Left ventricle myocardium inferior (tissue), 1 donor: ENCODE measurements at regions not wholly inside any gene's neighbourhood (a gene's known extent, or its start where the extent isn't known, plus 50 kb on each side); places are given as distances from the start of the nearest gene placed in this dataset.

Experiments
- DNase-seq: peaks from one replicate; pipeline ENCODE4 v3.0.0-alpha.2; 2020
- H3K27ac ChIP-seq: fragments of 200-600 bp; replicated peaks from 2 replicates; pipeline ENCODE4 v1.8.0; 2021
- H3K27me3 ChIP-seq: fragments of 200-600 bp; 2 replicates; pipeline ENCODE4 v1.8.0; 2021; ENCODE audit warnings: low read depth
- H3K36me3 ChIP-seq: fragments of 200-600 bp; 2 replicates; pipeline ENCODE4 v1.8.0; 2021
- H3K4me1 ChIP-seq: fragments of 200-600 bp; 2 replicates; pipeline ENCODE4 v1.8.0; 2021
- H3K4me3 ChIP-seq: fragments of 200-600 bp; 2 replicates; pipeline ENCODE4 v1.8.0; 2021; ENCODE audit warnings: mild to moderate bottlenecking, moderate library complexity
- H3K9me3 ChIP-seq: fragments of 200-600 bp; replicated peaks from 2 replicates; pipeline ENCODE4 v1.8.0; 2021
- intact Hi-C: fragments of 100-400 bp; cut with micrococcal nuclease; formaldehyde crosslinking; loops from one replicate; pipeline ENCODE4 v1.11.0; 2022
- TF ChIP-seq, protein P1 (sequence below): fragments of 200-600 bp; IDR thresholded peaks from 2 replicates; pipeline ENCODE4 v1.8.0; 2021; ENCODE audit warnings: antibody characterized with exemption, mild to moderate bottlenecking, borderline replicate concordance
- donor health status: DM: no; HTN: yes; CAD: no; lungs with severe emphysema.

DNA sequence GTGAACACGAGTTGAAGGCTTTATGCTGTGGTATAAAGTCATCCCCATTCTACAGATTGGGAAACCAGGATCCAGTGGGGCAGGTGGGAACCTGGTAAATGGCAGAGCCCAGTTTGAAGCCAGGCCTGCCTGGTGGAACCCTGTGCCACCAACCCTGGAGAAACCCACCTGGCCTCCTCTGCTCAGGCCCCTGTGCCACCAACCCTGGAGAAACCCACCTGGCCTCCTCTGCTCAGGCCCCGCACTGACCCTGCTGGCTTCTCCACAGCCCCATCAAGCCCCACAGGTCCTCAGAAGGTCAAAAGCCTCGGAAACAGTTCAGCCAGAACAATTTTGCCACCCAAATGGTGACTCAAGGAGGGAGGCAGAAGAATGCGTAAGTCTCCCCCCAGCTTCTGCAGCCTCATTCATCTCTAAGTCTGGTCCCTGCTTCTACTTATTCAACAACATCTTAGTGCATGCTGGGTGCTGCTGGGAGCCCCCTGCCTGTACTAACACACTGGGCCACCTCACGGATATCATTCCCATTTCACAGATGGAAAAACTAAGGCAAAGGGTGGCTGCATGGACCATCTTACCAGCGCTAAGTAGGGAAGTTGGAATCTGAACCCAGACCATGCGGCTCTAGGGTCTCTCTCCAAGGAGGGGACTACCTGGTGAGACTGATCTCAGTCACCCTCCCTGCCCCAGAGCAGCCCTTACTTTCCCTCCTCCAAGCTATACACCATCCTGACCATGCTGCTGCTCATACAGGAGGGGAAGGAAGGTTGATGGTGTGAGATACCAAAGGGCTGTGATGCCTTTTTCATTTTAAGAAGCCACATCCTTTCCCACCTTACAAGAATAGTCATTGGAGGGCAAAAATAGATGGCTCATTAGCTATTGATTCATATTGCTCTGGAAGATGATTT lies 93.7 kb upstream of the ID2 start:
- no peak overlapping the region for H3K4me3 ChIP-seq
- H3K27ac ChIP-seq, result no peak overlapping the region
- TF ChIP-seq, protein P1, sequence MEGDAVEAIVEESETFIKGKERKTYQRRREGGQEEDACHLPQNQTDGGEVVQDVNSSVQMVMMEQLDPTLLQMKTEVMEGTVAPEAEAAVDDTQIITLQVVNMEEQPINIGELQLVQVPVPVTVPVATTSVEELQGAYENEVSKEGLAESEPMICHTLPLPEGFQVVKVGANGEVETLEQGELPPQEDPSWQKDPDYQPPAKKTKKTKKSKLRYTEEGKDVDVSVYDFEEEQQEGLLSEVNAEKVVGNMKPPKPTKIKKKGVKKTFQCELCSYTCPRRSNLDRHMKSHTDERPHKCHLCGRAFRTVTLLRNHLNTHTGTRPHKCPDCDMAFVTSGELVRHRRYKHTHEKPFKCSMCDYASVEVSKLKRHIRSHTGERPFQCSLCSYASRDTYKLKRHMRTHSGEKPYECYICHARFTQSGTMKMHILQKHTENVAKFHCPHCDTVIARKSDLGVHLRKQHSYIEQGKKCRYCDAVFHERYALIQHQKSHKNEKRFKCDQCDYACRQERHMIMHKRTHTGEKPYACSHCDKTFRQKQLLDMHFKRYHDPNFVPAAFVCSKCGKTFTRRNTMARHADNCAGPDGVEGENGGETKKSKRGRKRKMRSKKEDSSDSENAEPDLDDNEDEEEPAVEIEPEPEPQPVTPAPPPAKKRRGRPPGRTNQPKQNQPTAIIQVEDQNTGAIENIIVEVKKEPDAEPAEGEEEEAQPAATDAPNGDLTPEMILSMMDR, result no peak
- intact Hi-C loops, result no loop called here
- H3K9me3 ChIP-seq, result no peaks in the 10 kb centered on the region
- DNase-seq, result no peak
- H3K27me3 ChIP-seq, result no peaks in the 10 kb centered on the region
- no peaks in the 10 kb centered on the region for H3K36me3 ChIP-seq
- peaks cover 20% of the 10 kb centered on the region for H3K4me1 ChIP-seq

DNA sequence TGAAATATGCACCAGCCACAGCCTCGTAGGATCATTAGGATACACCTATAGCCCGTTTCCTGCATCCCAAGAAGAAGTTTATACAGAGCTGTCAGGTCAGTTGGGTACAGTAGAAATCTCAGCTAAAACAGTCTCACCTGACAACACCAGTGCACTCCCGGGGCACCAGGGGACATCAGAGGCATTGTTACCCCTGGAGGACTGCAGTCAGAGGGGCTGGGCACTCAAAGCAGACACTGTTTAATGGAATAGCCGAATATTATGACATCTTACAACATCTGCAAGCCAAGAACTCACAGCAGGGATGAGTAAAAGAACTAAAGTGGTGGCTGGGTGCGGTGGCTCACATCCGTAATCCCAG lies 93.0 kb upstream of the ID2 start:
- H3K4me3 ChIP-seq, result no peak overlapping the region
- no peak for DNase-seq
- H3K27me3 ChIP-seq, result no peaks in the 10 kb centered on the region
- intact Hi-C loops, result no loop called here
- no peaks in the 10 kb centered on the region for H3K9me3 ChIP-seq
- TF ChIP-seq, protein P1, result no peak
- no peaks in the 10 kb centered on the region for H3K36me3 ChIP-seq
- peaks cover 14% of the 10 kb centered on the region for H3K4me1 ChIP-seq
- H3K27ac ChIP-seq, result no peak overlapping the region

DNA sequence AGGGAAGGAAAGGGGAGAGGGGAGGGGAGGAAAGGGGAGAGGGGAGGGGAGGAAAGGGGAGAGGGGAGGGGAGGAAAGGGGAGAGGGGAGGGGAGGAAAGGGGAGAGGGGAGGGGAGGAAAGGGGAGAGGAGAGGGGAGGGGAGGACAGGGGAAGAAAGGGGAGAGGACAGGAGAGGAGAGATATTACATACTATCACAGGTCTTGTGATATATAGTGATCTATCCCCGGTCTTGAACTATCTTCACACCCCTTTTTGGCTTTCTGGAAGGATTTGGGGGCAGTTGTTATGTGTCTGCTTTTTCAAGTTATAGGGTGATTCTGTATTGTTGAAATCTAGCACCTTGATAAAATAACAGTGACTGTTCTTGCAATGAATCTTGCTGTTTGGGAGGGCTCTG lies 92.1 kb upstream of the ID2 start:
- Histone ChIP-seq H3K36me3 (no peaks in the 10 kb centered on the region), H3K4me3 (no peak overlapping the region), H3K4me1 (peaks cover 6% of the 10 kb centered on the region), H3K27ac (no peak overlapping the region), H3K9me3 (no peaks in the 10 kb centered on the region), H3K27me3 (no peaks in the 10 kb centered on the region)
- DNase-seq, result no peak
- intact Hi-C loops, result no loop called here
- TF ChIP-seq, protein P1, result no peak

DNA sequence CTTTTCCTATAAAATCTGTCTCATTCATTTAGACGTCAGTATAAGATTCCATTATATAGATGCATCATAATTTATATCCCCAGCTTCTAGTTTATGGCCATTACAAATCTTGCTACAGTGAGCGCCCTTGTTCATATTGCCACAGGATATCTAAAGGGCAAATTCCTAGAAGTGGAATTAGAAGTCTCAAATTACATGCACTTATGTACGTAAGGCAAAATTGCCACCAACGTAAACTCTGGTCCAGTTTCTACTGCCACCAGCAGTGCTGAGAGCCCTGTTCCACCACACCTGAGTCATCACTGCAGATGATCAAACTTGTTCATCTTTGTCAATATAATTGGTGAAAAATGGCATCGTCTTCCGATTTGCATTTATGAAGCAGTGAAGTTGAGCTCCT lies 90.9 kb upstream of the ID2 start:
- Histone ChIP-seq H3K4me1 (peaks cover 6% of the 10 kb centered on the region), H3K27me3 (no peaks in the 10 kb centered on the region), H3K27ac (no peak overlapping the region), H3K4me3 (no peak overlapping the region), H3K36me3 (no peaks in the 10 kb centered on the region), H3K9me3 (no peaks in the 10 kb centered on the region)
- DNase-seq, result no peak
- TF ChIP-seq, protein P1, result no peak
- intact Hi-C loops, result no loop called here

DNA sequence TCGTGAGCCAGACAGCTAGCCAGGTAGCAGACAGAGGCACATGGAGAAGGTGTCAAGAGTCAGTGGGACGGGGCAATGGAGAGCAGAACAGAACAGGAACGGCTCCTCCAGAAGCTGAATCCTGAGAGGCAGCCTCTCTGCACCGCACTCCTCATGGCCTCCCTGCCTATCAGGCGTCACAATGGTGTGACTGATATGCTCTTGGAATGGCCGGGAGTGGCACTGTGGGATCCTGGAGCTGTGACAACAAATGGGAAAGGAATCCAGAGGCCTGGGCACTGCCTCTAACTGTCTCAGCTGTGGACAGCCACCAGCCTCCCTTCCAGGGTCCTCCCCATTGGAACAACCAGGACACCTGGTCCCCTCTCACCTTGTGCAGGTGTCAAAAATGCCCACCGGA lies 89.1 kb upstream of the ID2 start:
- DNase-seq, result no peak
- Histone ChIP-seq H3K4me3 (no peak overlapping the region), H3K36me3 (no peaks in the 10 kb centered on the region), H3K27me3 (no peaks in the 10 kb centered on the region), H3K9me3 (no peaks in the 10 kb centered on the region), H3K4me1 (peaks cover 6% of the 10 kb centered on the region), H3K27ac (peak overlapping the region; percentile 44)
- TF ChIP-seq, protein P1, result no peak
- intact Hi-C loops, result no loop called here
